H1 (cell line): ENCODE measurements at regions not wholly inside any gene's neighbourhood (a gene's known extent, or its start where the extent isn't known, plus 50 kb on each side); places are given as distances from the start of the nearest gene placed in this dataset.

Source experiments
- CTCF ChIA-PET: fragments of 300-600 bp; sonication (Branson Sonifier 250); formaldehyde crosslinking; loops from one replicate; lab custom pipeline; 2021; ENCODE audit not compliant: partially characterized antibody; lab: Charles Lee
- POLR2A ChIA-PET: fragments of 300-600 bp; sonication (Branson Sonifier 250); formaldehyde crosslinking; loops from one replicate; lab custom pipeline; 2021; ENCODE audit warnings: inconsistent platforms; ENCODE audit not compliant: partially characterized antibody; lab: Charles Lee
- DNase-seq, 2 experiments: peaks; one replicate each; pipeline versions ENCODE4 v3.0.0 to v3.0.0-alpha.2; 2010 to 2022; ENCODE audit warnings: low spot score in 2 of 2, low read depth in 1 of 2, mixed read lengths in 1 of 2
- FAIRE-seq: peaks from 2 replicates; lab custom pipeline; 2011; peaks lifted over from hg19 to GRCh38; lab: Jason Lieb, UNC
- H2AFZ ChIP-seq: 2 replicates; pipeline ENCODE4 v1.8.1; 2012; ENCODE audit warnings: low read length, inconsistent platforms
- H2AK5ac ChIP-seq: 2 replicates; pipeline ENCODE4 v1.6.1; 2013; ENCODE audit warnings: low read depth, low read length
- H2BK120ac ChIP-seq: replicated peaks from 2 replicates; pipeline ENCODE3; 2013; ENCODE audit warnings: low read depth, low read length, inconsistent platforms
- H2BK12ac ChIP-seq: 2 replicates; pipeline ENCODE4 v1.6.1; 2013; ENCODE audit warnings: low read depth, low read length
- H2BK15ac ChIP-seq: 2 replicates; pipeline ENCODE4 v1.6.1; 2013; ENCODE audit warnings: low read length
- H2BK20ac ChIP-seq: 2 replicates; pipeline ENCODE4 v1.6.1; 2013; ENCODE audit warnings: low read length
- H2BK5ac ChIP-seq: 2 replicates; pipeline ENCODE4 v1.6.1; 2013; ENCODE audit warnings: low read depth, low read length
- H3K14ac ChIP-seq: 2 replicates; pipeline ENCODE4 v1.6.1; 2013; ENCODE audit warnings: inconsistent platforms; ENCODE audit not compliant: insufficient read length
- H3K18ac ChIP-seq: 2 replicates; pipeline ENCODE4 v1.6.1; 2013; ENCODE audit warnings: low read length; ENCODE audit errors: extremely low read depth
- H3K23ac ChIP-seq: 2 replicates; pipeline ENCODE4 v1.6.1; 2013; ENCODE audit warnings: inconsistent platforms; ENCODE audit not compliant: insufficient read length
- H3K23me2 ChIP-seq: 2 replicates; pipeline ENCODE4 v1.6.1; 2013; ENCODE audit warnings: low read depth, low read length
- H3K27ac ChIP-seq: 2 replicates; pipeline ENCODE4 v1.6.1; 2011; ENCODE audit warnings: low read depth, low read length, inconsistent platforms
- H3K27me3 ChIP-seq, 4 experiments: replicated peaks in 1 of 4; 1 replicate in 1 of 4; 2 replicates in 3 of 4; pipeline versions ENCODE4 v1.6.1 to v1.8.1; 2011 to 2013; ENCODE audit warnings: low read length in 3 of 4, mild to moderate bottlenecking in 3 of 4, inconsistent platforms in 2 of 4, mixed read lengths in 2 of 4, moderate library complexity in 1 of 4; ENCODE audit not compliant: control insufficient read depth in 3 of 4, insufficient read depth in 3 of 4; ENCODE audit errors: extremely low read depth in 1 of 4
- H3K36me3 ChIP-seq, 4 experiments: 2 replicates each; pipeline versions ENCODE4 v1.6.1 to v1.8.1; 2011 to 2013; ENCODE audit warnings: mild to moderate bottlenecking in 4 of 4, low read length in 3 of 4, moderate library complexity in 2 of 4, control low read depth in 1 of 4, inconsistent platforms in 1 of 4; ENCODE audit not compliant: insufficient read depth in 4 of 4, control insufficient read depth in 2 of 4
- H3K4ac ChIP-seq: replicated peaks from 2 replicates; pipeline ENCODE3; 2013; ENCODE audit warnings: low read length, low read depth, mixed read lengths, inconsistent platforms; ENCODE audit not compliant: insufficient read length
- H3K4me1 ChIP-seq, 4 experiments: replicated peaks in 1 of 4; 1 replicate in 1 of 4; 2 replicates in 3 of 4; pipeline versions ENCODE4 v1.6.1 to v1.8.1; 2011 to 2013; ENCODE audit warnings: low read length in 3 of 4, inconsistent platforms in 2 of 4, mixed read lengths in 1 of 4; ENCODE audit not compliant: insufficient read depth in 4 of 4, control insufficient read depth in 3 of 4
- H3K4me2 ChIP-seq, 2 experiments: 2 replicates each; pipeline versions ENCODE4 v1.6.1 to v1.8.1; 2011 to 2013; ENCODE audit warnings: low read depth in 2 of 2, low read length in 2 of 2, control low read depth in 1 of 2, inconsistent platforms in 1 of 2, mild to moderate bottlenecking in 1 of 2; ENCODE audit not compliant: insufficient read depth in 1 of 2
- H3K4me3 ChIP-seq, 4 experiments: fragments of 200-600, 300-600 bp in 1 of 4; sonication (generic), shearing (Covaris generic), sonication (Bioruptor Twin) in 1 of 4; 2 replicates each; pipeline versions ENCODE4 v1.5.1 to v1.8.1; 2011 to 2016; ENCODE audit warnings: low read length in 4 of 4, low read depth in 3 of 4, control low read depth in 2 of 4, inconsistent platforms in 2 of 4, mild to moderate bottlenecking in 2 of 4, mixed read lengths in 1 of 4, moderate library complexity in 1 of 4; ENCODE audit not compliant: insufficient read depth in 2 of 4; ENCODE audit errors: extremely low read depth in 1 of 4
- H3K56ac ChIP-seq: replicated peaks from 2 replicates; pipeline ENCODE3; 2013; ENCODE audit warnings: low read depth, mild to moderate bottlenecking, mixed read lengths, low read length, inconsistent platforms; ENCODE audit not compliant: insufficient read length
- H3K79me1 ChIP-seq: 2 replicates; pipeline ENCODE4 v1.6.1; 2013; ENCODE audit warnings: low read depth, low read length, control low read depth
- H3K79me2 ChIP-seq, 2 experiments: 2 replicates each; pipeline versions ENCODE4 v1.6.1 to v1.8.1; 2012 to 2013; ENCODE audit warnings: low read length in 2 of 2, mild to moderate bottlenecking in 2 of 2, inconsistent platforms in 1 of 2; ENCODE audit not compliant: insufficient read depth in 2 of 2, control insufficient read depth in 1 of 2
- H3K9ac ChIP-seq, 4 experiments: replicated peaks in 1 of 4; 1 replicate in 1 of 4; 2 replicates in 3 of 4; pipeline versions ENCODE4 v1.6.1 to v1.8.1; 2011 to 2013; ENCODE audit warnings: low read depth in 3 of 4, low read length in 3 of 4, control low read depth in 2 of 4, mild to moderate bottlenecking in 2 of 4, moderate library complexity in 2 of 4, inconsistent platforms in 1 of 4; ENCODE audit errors: extremely low read depth in 1 of 4
- H3K9me3 ChIP-seq, 2 experiments: 2 replicates each; pipeline versions ENCODE4 v1.6.1 to v1.8.1; 2012 to 2013; ENCODE audit warnings: mild to moderate bottlenecking in 2 of 2, moderate library complexity in 2 of 2, control low read depth in 1 of 2, inconsistent platforms in 1 of 2, low read depth in 1 of 2, low read length in 1 of 2, mixed read lengths in 1 of 2; ENCODE audit not compliant: insufficient read depth in 2 of 2
- H4K20me1 ChIP-seq, 2 experiments: replicated peaks in 1 of 2; 2 replicates each; pipeline versions ENCODE3 to v1.8.1; 2011 to 2013; ENCODE audit warnings: inconsistent platforms in 2 of 2, low read length in 2 of 2, mild to moderate bottlenecking in 1 of 2; ENCODE audit not compliant: insufficient read depth in 2 of 2, control insufficient read depth in 1 of 2
- H4K5ac ChIP-seq: 2 replicates; pipeline ENCODE4 v1.6.1; 2013; ENCODE audit warnings: low read length, low read depth, mixed read lengths, inconsistent platforms; ENCODE audit not compliant: insufficient read length
- H4K8ac ChIP-seq: 2 replicates; pipeline ENCODE4 v1.8.0; 2013; ENCODE audit warnings: mild to moderate bottlenecking, moderate library complexity, low read length, inconsistent platforms; ENCODE audit not compliant: insufficient read depth; ENCODE audit errors: extremely low read depth
- H4K91ac ChIP-seq: replicated peaks from 2 replicates; pipeline ENCODE3; 2013; ENCODE audit warnings: low read length, mixed read lengths, inconsistent platforms; ENCODE audit not compliant: insufficient read length
- BACH1 ChIP-seq: IDR thresholded peaks from 2 replicates; pipeline ENCODE4 v1.6.1; 2012; ENCODE audit warnings: low read length, improper control_type of control experiment
- EGR1 ChIP-seq: IDR thresholded peaks from 2 replicates; pipeline ENCODE4 v1.6.1; 2011; ENCODE audit warnings: low read depth, low read length, borderline replicate concordance
- RBBP5 ChIP-seq: IDR thresholded peaks from 2 replicates; pipeline ENCODE4 v1.7.1; 2012; ENCODE audit warnings: low read depth, mild to moderate bottlenecking, inconsistent platforms, low read length, moderate library complexity, borderline replicate concordance
- TEAD4 ChIP-seq: IDR thresholded peaks from 2 replicates; pipeline ENCODE4 v1.6.1; 2012; ENCODE audit warnings: low read depth, low read length, inconsistent platforms, mixed read lengths
- WGBS, 2 experiments: shearing (Covaris generic) in 1 of 2; methylation state at CpG; one replicate each; pipeline versions ENCODE4 v1.1.6 to v1.1.7; 2013 to 2015; ENCODE audit warnings: low lambda C conversion rate in 2 of 2, mixed read lengths in 2 of 2, inconsistent platforms in 1 of 2, low coverage in 1 of 2, missing lambda C conversion rate in 1 of 2; ENCODE audit not compliant: insufficient replicate concordance in 2 of 2, insufficient coverage in 1 of 2, insufficient read length in 1 of 2; ENCODE audit errors: extremely low coverage in 1 of 2, missing lambda C conversion rate in 1 of 2; 5-methylcytosine and 5-hydroxymethylcytosine counted together
- TF ChIP-seq, protein P1 (sequence below): IDR thresholded peaks from 2 replicates; pipeline ENCODE4 v1.6.1; 2012; ENCODE audit warnings: inconsistent platforms

- Histone ChIP-seq H3K9ac (no peak overlapping the region), H4K91ac (no peak overlapping the region), H2BK15ac (no peak overlapping the region), H3K36me3 (no peaks in the 10 kb centered on the region), H3K56ac (no peak overlapping the region), H3K4me3 (no peak overlapping the region), H4K5ac (no peak overlapping the region), H3K4ac (no peak overlapping the region), H3K79me1 (no peaks in the 10 kb centered on the region; the same call in 1 of the 2 replicates), H2AK5ac (no peak overlapping the region), H3K79me2 (no peaks in the 10 kb centered on the region), H3K14ac (no peak overlapping the region), H3K23me2 (no peaks in the 10 kb centered on the region; the same call in 1 of the 2 replicates), H3K27ac (no peak overlapping the region), H3K4me1 (no peaks in the 10 kb centered on the region; a peak in 1 of 7 replicates), H3K9me3 (no peaks in the 10 kb centered on the region), H2BK5ac (no peak overlapping the region; the same call in 1 of the 2 replicates), H2BK12ac (no peak overlapping the region), H2BK20ac (no peak overlapping the region), H3K27me3 (no peaks in the 10 kb centered on the region), H3K18ac (no peak overlapping the region), H2BK120ac (no peak overlapping the region), H3K23ac (no peak overlapping the region), H4K8ac (no peak overlapping the region), H4K20me1 (no peaks in the 10 kb centered on the region), H3K4me2 (no peak overlapping the region), H2AFZ (no peak overlapping the region)
- FAIRE-seq (no peak), DNase-seq (peak in 1 of 2 experiments; percentile 40)
- no peak for TF ChIP-seq BACH1
- TF ChIP-seq, protein P1, sequence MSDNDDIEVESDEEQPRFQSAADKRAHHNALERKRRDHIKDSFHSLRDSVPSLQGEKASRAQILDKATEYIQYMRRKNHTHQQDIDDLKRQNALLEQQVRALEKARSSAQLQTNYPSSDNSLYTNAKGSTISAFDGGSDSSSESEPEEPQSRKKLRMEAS, result no peak
- TF ChIP-seq RBBP5, result no peak
- no peak for TF ChIP-seq TEAD4
- TF ChIP-seq EGR1, result no peak
- POLR2A ChIA-PET, result interaction anchor here (0.6 kb wide), 1 partner anchor 576 kb away, joined by 3 read pairs; no protein-coding TSS in a partner anchor
- CTCF ChIA-PET, result interaction anchor here (1.1 to 1.3 kb wide), 2 partner anchors 21 to 63 kb away, joined by 3 to 5 read pairs; no protein-coding TSS in a partner anchor
- WGBS, 2 experiments, result 87% methylated on average over 11 of the region's 11 CpGs; no CpG with 5 or more reads in 1 of the 2 experiments
These were observed 50.6 kb upstream of the ODC1 start for GRCh38 chr2:10498525-10499274.
